GM18508 (cell line): ENCODE measurements at regions not wholly inside any gene's neighbourhood (a gene's known extent, or its start where the extent isn't known, plus 50 kb on each side); places are given as distances from the start of the nearest gene placed in this dataset.

ENCODE experiments used
- ATAC-seq: cut with Tn5 transposase; IDR thresholded peaks from one replicate; pipeline ENCODE4 v1.9.1; 2021; ENCODE audit warnings: moderate number of reproducible peaks; ENCODE audit not compliant: insufficient read depth, unreplicated experiment

GRCh38 chr2:126822115-126822514, 76.6 kb upstream of the TEX51 start:
- ATAC-seq, result no peak

GRCh38 chr2:126822921-126823320, 75.8 kb upstream of the TEX51 start:
- ATAC-seq, result no peak

GRCh38 chr2:126823951-126824350, 74.7 kb upstream of the TEX51 start:
- no peak for ATAC-seq

GRCh38 chr2:126824663-126825062, 74.0 kb upstream of the TEX51 start:
- ATAC-seq, result no peak

GRCh38 chr2:126825316-126825715, 73.4 kb upstream of the TEX51 start:
- no peak for ATAC-seq

- ATAC-seq, result no peak
These were observed 72.2 kb upstream of the TEX51 start for GRCh38 chr2:126826491-126826890.

GRCh38 chr2:126827371-126827770, 71.3 kb upstream of the TEX51 start:
- no peak for ATAC-seq

- no peak for ATAC-seq
These were observed 70.6 kb upstream of the TEX51 start for GRCh38 chr2:126828051-126828450.

GRCh38 chr2:126828491-126828890, 70.2 kb upstream of the TEX51 start:
- ATAC-seq, result no peak

- no peak for ATAC-seq
These were observed 67.3 kb upstream of the TEX51 start for GRCh38 chr2:126831234-126832005.

- ATAC-seq, result no peak
These were observed 66.7 kb upstream of the TEX51 start for GRCh38 chr2:126832014-126832413.

GRCh38 chr2:126832757-126833156, 65.9 kb upstream of the TEX51 start:
- ATAC-seq, result no peak

GRCh38 chr2:126834006-126834659, 64.6 kb upstream of the TEX51 start:
- ATAC-seq, result no peak

- no peak for ATAC-seq
These were observed 63.4 kb upstream of the TEX51 start for GRCh38 chr2:126835261-126835660.

GRCh38 chr2:126835831-126836230, 62.9 kb upstream of the TEX51 start:
- ATAC-seq, result no peak

- ATAC-seq, result no peak
These were observed 61.7 kb upstream of the TEX51 start for GRCh38 chr2:126836761-126837679.

- ATAC-seq, result no peak
These were observed 60.5 kb upstream of the TEX51 start for GRCh38 chr2:126837966-126838715.

- ATAC-seq, result no peak
These were observed 60.0 kb upstream of the TEX51 start for GRCh38 chr2:126838716-126838985.

GRCh38 chr2:126839796-126840195, 58.9 kb upstream of the TEX51 start:
- ATAC-seq, result no peak

GRCh38 chr2:126843081-126843480, 55.6 kb upstream of the TEX51 start:
- ATAC-seq, result no peak
